ENCODE measurements at regions not wholly inside any gene's neighbourhood (a gene's known extent, or its start where the extent isn't known, plus 50 kb on each side); places are given as distances from the start of the nearest gene placed in this dataset.

- H4K20me1 ChIP-seq (ENCODE audit: insufficient read depth, low read length) = no peaks in the 10 kb centered on the region
- no peaks in the 10 kb centered on the region for H3K36me3 ChIP-seq (ENCODE audit: insufficient read depth, low read length)
- H3K9me2 ChIP-seq (ENCODE audit: low read depth, low read length) = no peaks in the 10 kb centered on the region
- no peak overlapping the region for H3K4me3 ChIP-seq (ENCODE audit: low read depth, low read length, poor library complexity, severe bottlenecking)
- H3F3A ChIP-seq (ENCODE audit: insufficient read depth, low read length) = no peaks in the 10 kb centered on the region
- no peak overlapping the region for H2AFZ ChIP-seq (ENCODE audit: low read length)
- no peaks in the 10 kb centered on the region for H3K4me1 ChIP-seq (ENCODE audit: insufficient read depth, low read length, severe bottlenecking)
- H3K4me2 ChIP-seq (ENCODE audit: low read length) = no peak overlapping the region
- H3K27me3 ChIP-seq (ENCODE audit: insufficient read depth, low read length) = no peaks in the 10 kb centered on the region
- no peak overlapping the region for H3K9ac ChIP-seq (ENCODE audit: low read length)
- no peak overlapping the region for H3K27ac ChIP-seq (ENCODE audit: low read depth, low read length, poor library complexity, severe bottlenecking)
- TF ChIP-seq, protein P1, sequence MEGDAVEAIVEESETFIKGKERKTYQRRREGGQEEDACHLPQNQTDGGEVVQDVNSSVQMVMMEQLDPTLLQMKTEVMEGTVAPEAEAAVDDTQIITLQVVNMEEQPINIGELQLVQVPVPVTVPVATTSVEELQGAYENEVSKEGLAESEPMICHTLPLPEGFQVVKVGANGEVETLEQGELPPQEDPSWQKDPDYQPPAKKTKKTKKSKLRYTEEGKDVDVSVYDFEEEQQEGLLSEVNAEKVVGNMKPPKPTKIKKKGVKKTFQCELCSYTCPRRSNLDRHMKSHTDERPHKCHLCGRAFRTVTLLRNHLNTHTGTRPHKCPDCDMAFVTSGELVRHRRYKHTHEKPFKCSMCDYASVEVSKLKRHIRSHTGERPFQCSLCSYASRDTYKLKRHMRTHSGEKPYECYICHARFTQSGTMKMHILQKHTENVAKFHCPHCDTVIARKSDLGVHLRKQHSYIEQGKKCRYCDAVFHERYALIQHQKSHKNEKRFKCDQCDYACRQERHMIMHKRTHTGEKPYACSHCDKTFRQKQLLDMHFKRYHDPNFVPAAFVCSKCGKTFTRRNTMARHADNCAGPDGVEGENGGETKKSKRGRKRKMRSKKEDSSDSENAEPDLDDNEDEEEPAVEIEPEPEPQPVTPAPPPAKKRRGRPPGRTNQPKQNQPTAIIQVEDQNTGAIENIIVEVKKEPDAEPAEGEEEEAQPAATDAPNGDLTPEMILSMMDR (IDR thresholded peaks at IDR 0.05; ENCODE audit: low read length) = no peak
- no peak for TF ChIP-seq EZH2 (IDR thresholded peaks at IDR 0.05; ENCODE audit: borderline replicate concordance, low read length)
- no peaks in the 10 kb centered on the region for H3K79me2 ChIP-seq (ENCODE audit: insufficient read depth, low read length)
- no peaks in the 10 kb centered on the region for H3K9me3 ChIP-seq (ENCODE audit: low read length)
Observed at GRCh38 chr2:235146206-235146605, 194.4 kb downstream of the SH3BP4 start.

GRCh38 chr2:235146871-235147565, 195.2 kb downstream of the SH3BP4 start:
- TF ChIP-seq, protein P1 (IDR thresholded peaks at IDR 0.05; ENCODE audit: low read length) = no peak
- TF ChIP-seq EZH2 (IDR thresholded peaks at IDR 0.05; ENCODE audit: borderline replicate concordance, low read length) = no peak
- no peaks in the 10 kb centered on the region for H3F3A ChIP-seq (ENCODE audit: insufficient read depth, low read length)
- H3K27ac ChIP-seq (ENCODE audit: low read depth, low read length, poor library complexity, severe bottlenecking) = no peak overlapping the region
- no peak overlapping the region for H3K9ac ChIP-seq (ENCODE audit: low read length)
- no peak overlapping the region for H3K4me3 ChIP-seq (ENCODE audit: low read depth, low read length, poor library complexity, severe bottlenecking)
- H4K20me1 ChIP-seq (ENCODE audit: insufficient read depth, low read length) = no peaks in the 10 kb centered on the region
- no peaks in the 10 kb centered on the region for H3K4me1 ChIP-seq (ENCODE audit: insufficient read depth, low read length, severe bottlenecking)
- no peaks in the 10 kb centered on the region for H3K9me2 ChIP-seq (ENCODE audit: low read depth, low read length)
- no peak overlapping the region for H3K4me2 ChIP-seq (ENCODE audit: low read length)
- H3K9me3 ChIP-seq (ENCODE audit: low read length) = no peaks in the 10 kb centered on the region
- no peaks in the 10 kb centered on the region for H3K79me2 ChIP-seq (ENCODE audit: insufficient read depth, low read length)
- H3K36me3 ChIP-seq (ENCODE audit: insufficient read depth, low read length) = no peaks in the 10 kb centered on the region
- no peaks in the 10 kb centered on the region for H3K27me3 ChIP-seq (ENCODE audit: insufficient read depth, low read length)
- H2AFZ ChIP-seq (ENCODE audit: low read length) = no peak overlapping the region

DNA sequence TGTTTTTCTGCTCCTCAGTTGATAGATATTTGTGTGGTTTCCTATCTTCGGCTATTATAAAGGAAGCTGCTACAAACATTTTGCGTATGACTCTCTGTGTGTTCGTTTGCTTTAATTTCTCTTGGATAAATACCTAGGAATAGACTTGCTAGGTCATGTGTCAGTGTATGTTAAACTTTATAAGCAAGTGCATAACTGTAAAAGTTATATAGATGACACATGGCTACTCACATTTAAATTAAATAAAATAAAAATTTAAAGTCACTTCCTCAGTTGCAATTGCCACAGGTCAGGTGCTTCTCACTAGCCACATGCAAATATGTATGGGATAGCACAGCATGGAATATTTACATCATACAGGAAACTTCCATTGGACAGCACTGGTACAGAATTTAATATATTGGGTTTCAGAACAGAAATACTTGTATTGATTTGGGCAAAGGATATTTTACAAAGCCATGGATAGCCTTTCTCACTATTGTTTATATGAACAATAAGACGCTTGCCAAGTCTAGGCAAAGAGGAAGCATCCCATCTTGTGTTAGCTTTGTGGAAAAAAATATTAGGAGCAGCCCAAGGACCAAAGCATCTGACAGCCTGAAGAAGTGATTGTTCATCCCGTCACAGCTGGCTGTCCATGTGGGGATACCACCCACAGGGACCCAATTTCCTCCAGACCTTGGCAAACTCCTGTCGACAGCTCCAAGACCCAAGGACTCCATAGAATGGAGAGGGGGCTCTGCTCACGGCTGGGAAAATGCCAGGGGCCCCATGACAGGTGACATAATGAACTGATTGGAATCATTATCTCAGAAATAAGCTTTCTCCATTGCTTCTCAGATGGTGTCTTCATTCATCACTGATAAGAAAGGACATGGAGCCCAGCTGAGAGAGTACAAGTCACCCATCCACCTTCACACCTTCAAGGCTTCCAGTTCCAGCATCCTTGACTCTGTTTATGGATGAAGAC, 196.7 kb downstream of the SH3BP4 start:
- Histone ChIP-seq H3K4me1 (ENCODE audit: insufficient read depth, low read length, severe bottlenecking) (no peaks in the 10 kb centered on the region), H3K9me3 (ENCODE audit: low read length) (no peaks in the 10 kb centered on the region), H3K36me3 (ENCODE audit: insufficient read depth, low read length) (no peaks in the 10 kb centered on the region), H3K27me3 (ENCODE audit: insufficient read depth, low read length) (no peaks in the 10 kb centered on the region), H2AFZ (ENCODE audit: low read length) (no peak overlapping the region), H3K27ac (ENCODE audit: low read depth, low read length, poor library complexity, severe bottlenecking) (no peak overlapping the region), H3K9ac (ENCODE audit: low read length) (no peak overlapping the region), H4K20me1 (ENCODE audit: insufficient read depth, low read length) (no peaks in the 10 kb centered on the region), H3K9me2 (ENCODE audit: low read depth, low read length) (no peaks in the 10 kb centered on the region), H3K4me3 (ENCODE audit: low read depth, low read length, poor library complexity, severe bottlenecking) (no peak overlapping the region), H3K79me2 (ENCODE audit: insufficient read depth, low read length) (no peaks in the 10 kb centered on the region), H3K4me2 (ENCODE audit: low read length) (no peak overlapping the region), H3F3A (ENCODE audit: insufficient read depth, low read length) (no peaks in the 10 kb centered on the region)
- TF ChIP-seq EZH2 (IDR thresholded peaks at IDR 0.05; ENCODE audit: borderline replicate concordance, low read length) = no peak
- TF ChIP-seq, protein P1 (IDR thresholded peaks at IDR 0.05; ENCODE audit: low read length) = no peak
